H1 (cell line): ENCODE measurements at regions not wholly inside any gene's neighbourhood (a gene's known extent, or its start where the extent isn't known, plus 50 kb on each side); places are given as distances from the start of the nearest gene placed in this dataset.

Experiments used
- CTCF ChIA-PET: fragments of 300-600 bp; sonication (Branson Sonifier 250); formaldehyde crosslinking; loops from one replicate; lab custom pipeline; 2021; ENCODE audit not compliant: partially characterized antibody; lab: Charles Lee
- POLR2A ChIA-PET: fragments of 300-600 bp; sonication (Branson Sonifier 250); formaldehyde crosslinking; loops from one replicate; lab custom pipeline; 2021; ENCODE audit warnings: inconsistent platforms; ENCODE audit not compliant: partially characterized antibody; lab: Charles Lee
- DNase-seq, 2 experiments: peaks; one replicate each; pipeline versions ENCODE4 v3.0.0 to v3.0.0-alpha.2; 2010 to 2022; ENCODE audit warnings: low spot score in 2 of 2, low read depth in 1 of 2, mixed read lengths in 1 of 2
- FAIRE-seq: peaks from 2 replicates; lab custom pipeline; 2011; peaks lifted over from hg19 to GRCh38; lab: Jason Lieb, UNC
- H2AFZ ChIP-seq: 2 replicates; pipeline ENCODE4 v1.8.1; 2012; ENCODE audit warnings: low read length, inconsistent platforms
- H2AK5ac ChIP-seq: 2 replicates; pipeline ENCODE4 v1.6.1; 2013; ENCODE audit warnings: low read depth, low read length
- H2BK120ac ChIP-seq: replicated peaks from 2 replicates; pipeline ENCODE3; 2013; ENCODE audit warnings: low read depth, low read length, inconsistent platforms
- H2BK12ac ChIP-seq: 2 replicates; pipeline ENCODE4 v1.6.1; 2013; ENCODE audit warnings: low read depth, low read length
- H2BK15ac ChIP-seq: 2 replicates; pipeline ENCODE4 v1.6.1; 2013; ENCODE audit warnings: low read length
- H2BK20ac ChIP-seq: 2 replicates; pipeline ENCODE4 v1.6.1; 2013; ENCODE audit warnings: low read length
- H2BK5ac ChIP-seq: 2 replicates; pipeline ENCODE4 v1.6.1; 2013; ENCODE audit warnings: low read depth, low read length
- H3K14ac ChIP-seq: 2 replicates; pipeline ENCODE4 v1.6.1; 2013; ENCODE audit warnings: inconsistent platforms; ENCODE audit not compliant: insufficient read length
- H3K18ac ChIP-seq: 2 replicates; pipeline ENCODE4 v1.6.1; 2013; ENCODE audit warnings: low read length; ENCODE audit errors: extremely low read depth
- H3K23ac ChIP-seq: 2 replicates; pipeline ENCODE4 v1.6.1; 2013; ENCODE audit warnings: inconsistent platforms; ENCODE audit not compliant: insufficient read length
- H3K23me2 ChIP-seq: 2 replicates; pipeline ENCODE4 v1.6.1; 2013; ENCODE audit warnings: low read depth, low read length
- H3K27ac ChIP-seq: 2 replicates; pipeline ENCODE4 v1.6.1; 2011; ENCODE audit warnings: low read depth, low read length, inconsistent platforms
- H3K27me3 ChIP-seq, 4 experiments: replicated peaks in 1 of 4; 1 replicate in 1 of 4; 2 replicates in 3 of 4; pipeline versions ENCODE4 v1.6.1 to v1.8.1; 2011 to 2013; ENCODE audit warnings: low read length in 3 of 4, mild to moderate bottlenecking in 3 of 4, inconsistent platforms in 2 of 4, mixed read lengths in 2 of 4, moderate library complexity in 1 of 4; ENCODE audit not compliant: control insufficient read depth in 3 of 4, insufficient read depth in 3 of 4; ENCODE audit errors: extremely low read depth in 1 of 4
- H3K36me3 ChIP-seq, 4 experiments: 2 replicates each; pipeline versions ENCODE4 v1.6.1 to v1.8.1; 2011 to 2013; ENCODE audit warnings: mild to moderate bottlenecking in 4 of 4, low read length in 3 of 4, moderate library complexity in 2 of 4, control low read depth in 1 of 4, inconsistent platforms in 1 of 4; ENCODE audit not compliant: insufficient read depth in 4 of 4, control insufficient read depth in 2 of 4
- H3K4ac ChIP-seq: replicated peaks from 2 replicates; pipeline ENCODE3; 2013; ENCODE audit warnings: low read length, low read depth, mixed read lengths, inconsistent platforms; ENCODE audit not compliant: insufficient read length
- H3K4me1 ChIP-seq, 4 experiments: replicated peaks in 1 of 4; 1 replicate in 1 of 4; 2 replicates in 3 of 4; pipeline versions ENCODE4 v1.6.1 to v1.8.1; 2011 to 2013; ENCODE audit warnings: low read length in 3 of 4, inconsistent platforms in 2 of 4, mixed read lengths in 1 of 4; ENCODE audit not compliant: insufficient read depth in 4 of 4, control insufficient read depth in 3 of 4
- H3K4me2 ChIP-seq, 2 experiments: 2 replicates each; pipeline versions ENCODE4 v1.6.1 to v1.8.1; 2011 to 2013; ENCODE audit warnings: low read depth in 2 of 2, low read length in 2 of 2, control low read depth in 1 of 2, inconsistent platforms in 1 of 2, mild to moderate bottlenecking in 1 of 2; ENCODE audit not compliant: insufficient read depth in 1 of 2
- H3K4me3 ChIP-seq, 4 experiments: fragments of 200-600, 300-600 bp in 1 of 4; sonication (generic), shearing (Covaris generic), sonication (Bioruptor Twin) in 1 of 4; 2 replicates each; pipeline versions ENCODE4 v1.5.1 to v1.8.1; 2011 to 2016; ENCODE audit warnings: low read length in 4 of 4, low read depth in 3 of 4, control low read depth in 2 of 4, inconsistent platforms in 2 of 4, mild to moderate bottlenecking in 2 of 4, mixed read lengths in 1 of 4, moderate library complexity in 1 of 4; ENCODE audit not compliant: insufficient read depth in 2 of 4; ENCODE audit errors: extremely low read depth in 1 of 4
- H3K56ac ChIP-seq: replicated peaks from 2 replicates; pipeline ENCODE3; 2013; ENCODE audit warnings: low read depth, mild to moderate bottlenecking, mixed read lengths, low read length, inconsistent platforms; ENCODE audit not compliant: insufficient read length
- H3K79me1 ChIP-seq: 2 replicates; pipeline ENCODE4 v1.6.1; 2013; ENCODE audit warnings: low read depth, low read length, control low read depth
- H3K79me2 ChIP-seq, 2 experiments: 2 replicates each; pipeline versions ENCODE4 v1.6.1 to v1.8.1; 2012 to 2013; ENCODE audit warnings: low read length in 2 of 2, mild to moderate bottlenecking in 2 of 2, inconsistent platforms in 1 of 2; ENCODE audit not compliant: insufficient read depth in 2 of 2, control insufficient read depth in 1 of 2
- H3K9ac ChIP-seq, 4 experiments: replicated peaks in 1 of 4; 1 replicate in 1 of 4; 2 replicates in 3 of 4; pipeline versions ENCODE4 v1.6.1 to v1.8.1; 2011 to 2013; ENCODE audit warnings: low read depth in 3 of 4, low read length in 3 of 4, control low read depth in 2 of 4, mild to moderate bottlenecking in 2 of 4, moderate library complexity in 2 of 4, inconsistent platforms in 1 of 4; ENCODE audit errors: extremely low read depth in 1 of 4
- H3K9me3 ChIP-seq, 2 experiments: 2 replicates each; pipeline versions ENCODE4 v1.6.1 to v1.8.1; 2012 to 2013; ENCODE audit warnings: mild to moderate bottlenecking in 2 of 2, moderate library complexity in 2 of 2, control low read depth in 1 of 2, inconsistent platforms in 1 of 2, low read depth in 1 of 2, low read length in 1 of 2, mixed read lengths in 1 of 2; ENCODE audit not compliant: insufficient read depth in 2 of 2
- H4K20me1 ChIP-seq, 2 experiments: replicated peaks in 1 of 2; 2 replicates each; pipeline versions ENCODE3 to v1.8.1; 2011 to 2013; ENCODE audit warnings: inconsistent platforms in 2 of 2, low read length in 2 of 2, mild to moderate bottlenecking in 1 of 2; ENCODE audit not compliant: insufficient read depth in 2 of 2, control insufficient read depth in 1 of 2
- H4K5ac ChIP-seq: 2 replicates; pipeline ENCODE4 v1.6.1; 2013; ENCODE audit warnings: low read length, low read depth, mixed read lengths, inconsistent platforms; ENCODE audit not compliant: insufficient read length
- H4K8ac ChIP-seq: 2 replicates; pipeline ENCODE4 v1.8.0; 2013; ENCODE audit warnings: mild to moderate bottlenecking, moderate library complexity, low read length, inconsistent platforms; ENCODE audit not compliant: insufficient read depth; ENCODE audit errors: extremely low read depth
- H4K91ac ChIP-seq: replicated peaks from 2 replicates; pipeline ENCODE3; 2013; ENCODE audit warnings: low read length, mixed read lengths, inconsistent platforms; ENCODE audit not compliant: insufficient read length
- ASH2L ChIP-seq: fragments of 200-600, 300-600 bp; sonication (generic); IDR thresholded peaks from one replicate; pipeline ENCODE4 v1.7.1; 2017; ENCODE audit warnings: low read length
- BACH1 ChIP-seq: IDR thresholded peaks from 2 replicates; pipeline ENCODE4 v1.6.1; 2012; ENCODE audit warnings: low read length, improper control_type of control experiment
- CEBPB ChIP-seq: IDR thresholded peaks from 2 replicates; pipeline ENCODE4 v1.6.1; 2012; ENCODE audit warnings: low read depth, low read length
- EZH2 ChIP-seq: fragments of 200-600 bp; sonication (generic); IDR thresholded peaks from 2 replicates; pipeline ENCODE4 v1.7.1; 2012; ENCODE audit warnings: low read depth, mild to moderate bottlenecking, moderate library complexity, low read length, inconsistent platforms; ENCODE audit not compliant: severe bottlenecking
- GABPA ChIP-seq: IDR thresholded peaks from 2 replicates; pipeline ENCODE4 v1.6.1; 2011; ENCODE audit warnings: mild to moderate bottlenecking, low read length, moderate library complexity, borderline replicate concordance; ENCODE audit not compliant: insufficient read depth
- HDAC6 ChIP-seq: IDR thresholded peaks from one replicate; pipeline ENCODE4 v1.7.1; 2012; ENCODE audit warnings: low read depth, mild to moderate bottlenecking, inconsistent platforms, low read length, moderate library complexity
- JUN ChIP-seq: IDR thresholded peaks from 2 replicates; pipeline ENCODE4 v1.6.1; 2011; ENCODE audit warnings: low read depth, mild to moderate bottlenecking, improper control_type of control experiment, low read length
- KDM5A ChIP-seq: fragments of 200-600 bp; IDR thresholded peaks from 2 replicates; pipeline ENCODE4 v1.7.1; 2012; ENCODE audit warnings: mild to moderate bottlenecking, low read length, inconsistent platforms, mixed read lengths
- MAFK ChIP-seq: IDR thresholded peaks from 2 replicates; pipeline ENCODE4 v1.6.1; 2012; ENCODE audit warnings: low read depth, mild to moderate bottlenecking, improper control_type of control experiment, low read length
- NANOG ChIP-seq: IDR thresholded peaks from 2 replicates; pipeline ENCODE4 v1.6.1; 2011; ENCODE audit warnings: low read length, low read depth, mild to moderate bottlenecking, inconsistent platforms; ENCODE audit not compliant: insufficient read depth, poor library complexity, severe bottlenecking
- POLR2AphosphoS5 ChIP-seq: IDR thresholded peaks from 2 replicates; pipeline ENCODE4 v1.6.1; 2011; ENCODE audit warnings: low read depth, low read length
- SIRT6 ChIP-seq: IDR thresholded peaks from one replicate; pipeline ENCODE4 v1.7.1; 2012; ENCODE audit warnings: low read length, inconsistent platforms
- SIX5 ChIP-seq: IDR thresholded peaks from 2 replicates; pipeline ENCODE4 v1.6.1; 2011; ENCODE audit warnings: mild to moderate bottlenecking, low read depth, low read length
- SP2 ChIP-seq: IDR thresholded peaks from 2 replicates; pipeline ENCODE4 v1.6.1; 2012; ENCODE audit warnings: mild to moderate bottlenecking, low read length, inconsistent platforms
- TBP ChIP-seq: IDR thresholded peaks from 2 replicates; pipeline ENCODE4 v1.6.1; 2011; ENCODE audit warnings: low read depth, low read length, improper control_type of control experiment
- YY1 ChIP-seq: IDR thresholded peaks from 2 replicates; pipeline ENCODE4 v1.6.1; 2011; ENCODE audit warnings: low read depth, mild to moderate bottlenecking, low read length
- WGBS, 2 experiments: shearing (Covaris generic) in 1 of 2; methylation state at CpG; one replicate each; pipeline versions ENCODE4 v1.1.6 to v1.1.7; 2013 to 2015; ENCODE audit warnings: low lambda C conversion rate in 2 of 2, mixed read lengths in 2 of 2, inconsistent platforms in 1 of 2, low coverage in 1 of 2, missing lambda C conversion rate in 1 of 2; ENCODE audit not compliant: insufficient replicate concordance in 2 of 2, insufficient coverage in 1 of 2, insufficient read length in 1 of 2; ENCODE audit errors: extremely low coverage in 1 of 2, missing lambda C conversion rate in 1 of 2; 5-methylcytosine and 5-hydroxymethylcytosine counted together
- TF ChIP-seq, protein P1 (sequence below): IDR thresholded peaks from 2 replicates; pipeline ENCODE4 v1.6.1; 2012; ENCODE audit warnings: inconsistent platforms

DNA sequence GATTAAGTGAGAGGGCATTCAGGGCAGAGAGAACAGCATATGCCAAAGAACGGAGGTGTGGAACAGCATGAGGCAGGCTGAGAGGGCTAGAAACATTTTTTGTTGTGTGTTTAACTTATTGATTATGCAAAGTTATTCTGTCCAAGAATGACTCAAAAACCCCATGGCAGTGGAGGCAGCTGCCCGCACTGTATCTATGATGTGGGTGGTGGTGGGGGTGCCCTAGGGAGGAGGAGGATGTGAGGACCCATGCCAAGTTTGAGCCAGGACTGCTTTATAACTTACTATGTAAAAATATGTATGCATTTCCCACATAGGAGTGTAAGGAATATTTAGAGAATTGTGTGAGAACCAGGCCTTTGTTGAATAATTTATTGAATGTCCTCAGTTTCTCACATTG, 85.4 kb upstream of the GNAZ start:
- Histone ChIP-seq H4K8ac (no peak overlapping the region), H3K27ac (no peak overlapping the region), H3K56ac (no peak overlapping the region), H2BK15ac (no peak overlapping the region), H3K9me3 (peaks cover 47 to 52% of the 10 kb centered on the region in 2 experiments), H2BK120ac (no peak overlapping the region), H2BK5ac (no peak overlapping the region), H3K79me1 (no peaks in the 10 kb centered on the region), H4K5ac (no peak overlapping the region), H3K79me2 (no peaks in the 10 kb centered on the region), H3K23me2 (no peaks in the 10 kb centered on the region), H2AFZ (no peak overlapping the region), H2BK20ac (no peak overlapping the region), H3K36me3 (no peaks in the 10 kb centered on the region), H4K91ac (no peak overlapping the region), H3K4me2 (no peak overlapping the region), H2BK12ac (no peak overlapping the region), H4K20me1 (no peaks in the 10 kb centered on the region), H3K4me3 (no peak overlapping the region), H3K14ac (no peak overlapping the region), H3K23ac (no peak overlapping the region), H3K4me1 (no peaks in the 10 kb centered on the region), H3K27me3 (peaks cover 0 to 2% (median 1%) of the 10 kb centered on the region in 4 experiments; a peak in 2 of 7 replicates), H3K4ac (no peak overlapping the region), H2AK5ac (no peak overlapping the region), H3K18ac (no peak overlapping the region), H3K9ac (no peak overlapping the region)
- DNase-seq = no peak
- ChIA-PET CTCF (no interaction called here), POLR2A (no interaction called here)
- 87% methylated on average over 2 of the region's 2 CpGs; no CpG with 5 or more reads in 1 of the 2 experiments for WGBS, 2 experiments
- FAIRE-seq = no peak
- TF ChIP-seq BACH1 (no peak), HDAC6 (no peak), JUN (no peak), KDM5A (no peak), SP2 (no peak), TBP (no peak), CEBPB (no peak), SIRT6 (no peak), NANOG (no peak), ASH2L (no peak), POLR2AphosphoS5 (no peak), EZH2 (no peak), YY1 (no peak), MAFK (no peak), SIX5 (no peak), GABPA (no peak)
- TF ChIP-seq, protein P1, sequence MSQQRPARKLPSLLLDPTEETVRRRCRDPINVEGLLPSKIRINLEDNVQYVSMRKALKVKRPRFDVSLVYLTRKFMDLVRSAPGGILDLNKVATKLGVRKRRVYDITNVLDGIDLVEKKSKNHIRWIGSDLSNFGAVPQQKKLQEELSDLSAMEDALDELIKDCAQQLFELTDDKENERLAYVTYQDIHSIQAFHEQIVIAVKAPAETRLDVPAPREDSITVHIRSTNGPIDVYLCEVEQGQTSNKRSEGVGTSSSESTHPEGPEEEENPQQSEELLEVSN = no peak
